ENCODE measurements at regions not wholly inside any gene's neighbourhood (a gene's known extent, or its start where the extent isn't known, plus 50 kb on each side); places are given as distances from the start of the nearest gene placed in this dataset.

GRCh38 chr5:163190784-163191183 lies 246.6 kb upstream of the CCNG1 start:
- TF ChIP-seq CTCF (conservative IDR thresholded peaks at IDR 0.05) = no peak
- TF ChIP-seq ZFX (IDR thresholded peaks at IDR 0.05) = no peak
- no peak overlapping the region for H3K27ac ChIP-seq

GRCh38 chr5:163193886-163194285 lies 243.5 kb upstream of the CCNG1 start:
- TF ChIP-seq ZFX (IDR thresholded peaks at IDR 0.05) (no peak), CTCF (conservative IDR thresholded peaks at IDR 0.05) (no peak)
- H3K27ac ChIP-seq = no peak overlapping the region

- no peak for TF ChIP-seq CTCF (conservative IDR thresholded peaks at IDR 0.05)
- TF ChIP-seq ZFX (IDR thresholded peaks at IDR 0.05) = no peak
- no peak overlapping the region for H3K27ac ChIP-seq
Observed at GRCh38 chr5:163205645-163206044, 231.8 kb upstream of the CCNG1 start.

GRCh38 chr5:163221581-163221980 lies 215.8 kb upstream of the CCNG1 start:
- H3K27ac ChIP-seq = no peak overlapping the region
- TF ChIP-seq CTCF (conservative IDR thresholded peaks at IDR 0.05) (no peak), ZFX (IDR thresholded peaks at IDR 0.05) (no peak)

- no peak overlapping the region for H3K27ac ChIP-seq
- TF ChIP-seq CTCF (conservative IDR thresholded peaks at IDR 0.05) = no peak
- no peak for TF ChIP-seq ZFX (IDR thresholded peaks at IDR 0.05)
Observed at GRCh38 chr5:163222982-163223381, 214.4 kb upstream of the CCNG1 start.

GRCh38 chr5:163244445-163244987 lies 192.9 kb upstream of the CCNG1 start:
- no peak for TF ChIP-seq CTCF (conservative IDR thresholded peaks at IDR 0.05)
- no peak for TF ChIP-seq ZFX (IDR thresholded peaks at IDR 0.05)

GRCh38 chr5:163245584-163245983 lies 191.8 kb upstream of the CCNG1 start:
- no peak overlapping the region for H3K27ac ChIP-seq
- no peak for TF ChIP-seq ZFX (IDR thresholded peaks at IDR 0.05)
- TF ChIP-seq CTCF (conservative IDR thresholded peaks at IDR 0.05) = no peak

More at GRCh38 chr5:163244445-163244987, 192.9 kb upstream of the CCNG1 start:
- no peak overlapping the region for H3K27ac ChIP-seq

Data from C4-2B (cell line).